Esophagus squamous epithelium (tissue), 4 donors: ENCODE measurements at regions not wholly inside any gene's neighbourhood (a gene's known extent, or its start where the extent isn't known, plus 50 kb on each side); places are given as distances from the start of the nearest gene placed in this dataset.
"Not testable (repeated sequence)": the region's sequence is repeated elsewhere in the genome, so short reads cannot be mapped to it uniquely, and the experiment has no call there.

Experiments used
- CTCF ChIP-seq, 6 experiments: fragments of 450-650 bp in 4 of 6; fragments of 200-600 bp in 2 of 6; sonication (generic) in 2 of 6; IDR thresholded peaks; one replicate each; pipeline ENCODE4 v1.5.1; 2016 to 2019; ENCODE audit warnings: antibody characterized with exemption in 6 of 6, mild to moderate bottlenecking in 4 of 6, moderate library complexity in 4 of 6
- POLR2A ChIP-seq, 4 donors: fragments of 450-650 bp; IDR thresholded peaks; one replicate each; pipeline ENCODE4 v1.6.1; 2017; ENCODE audit warnings: antibody characterized with exemption in 4 of 4, mild to moderate bottlenecking in 4 of 4, moderate library complexity in 3 of 4

DNA sequence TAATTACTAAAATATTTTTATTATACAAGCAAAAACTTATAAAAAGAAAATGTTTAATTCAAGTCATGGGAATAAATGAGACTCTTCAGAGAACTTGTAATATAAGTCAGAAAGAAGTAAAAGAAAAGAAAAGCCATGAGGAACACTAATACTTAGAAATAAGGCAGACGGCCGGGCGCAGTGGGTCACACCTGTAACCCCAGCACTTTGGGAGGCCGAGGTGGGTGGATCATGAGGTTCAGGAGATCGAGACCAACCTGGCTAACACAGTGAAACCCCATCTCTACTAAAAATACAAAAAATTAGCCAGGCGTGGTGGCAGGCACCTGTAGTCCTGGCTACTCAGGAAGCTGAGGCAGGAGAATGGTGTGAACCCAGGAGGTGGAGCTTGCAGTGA, 528.6 kb downstream of the IRS2 start:
- not testable (repeated sequence) for TF ChIP-seq CTCF, POLR2A (IDR thresholded peaks at IDR 0.05)
